EH (cell line): ENCODE measurements at regions not wholly inside any gene's neighbourhood (a gene's known extent, or its start where the extent isn't known, plus 50 kb on each side); places are given as distances from the start of the nearest gene placed in this dataset.

Experiments used
- DNase-seq: peaks from one replicate; pipeline ENCODE4 v3.0.0-alpha.2; 2015; ENCODE audit warnings: low read depth

DNA sequence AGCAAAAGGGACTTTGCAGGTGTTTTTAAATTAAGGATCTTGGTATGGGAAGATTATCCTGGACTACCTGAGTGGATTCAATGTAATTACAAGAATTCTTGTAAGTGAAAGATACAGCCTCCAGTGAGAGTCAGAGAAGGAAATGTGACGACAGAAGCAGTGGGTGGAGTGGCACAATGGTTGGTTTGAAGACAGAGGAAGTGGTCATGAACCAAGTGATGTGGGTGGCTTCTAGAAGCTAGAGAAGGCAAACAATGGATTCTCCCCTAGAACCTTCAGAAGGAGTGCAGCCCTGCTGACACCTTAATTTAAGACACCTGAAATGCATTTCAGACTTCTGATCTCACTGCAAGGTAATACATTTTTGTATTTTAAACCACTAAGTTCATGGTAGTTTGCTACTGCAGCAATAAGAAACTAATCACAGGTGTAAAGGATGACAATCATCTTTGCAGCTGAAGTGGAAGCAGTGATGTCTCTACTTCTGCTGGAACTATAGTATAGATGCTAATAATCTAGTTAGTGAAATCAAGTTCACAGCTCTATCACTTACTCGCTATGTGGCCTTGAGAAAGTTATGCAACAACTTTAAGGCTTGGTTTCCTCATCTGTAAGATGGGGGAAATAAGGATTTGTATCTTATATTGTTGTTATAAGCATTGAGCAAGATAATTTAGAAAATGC is 403.4 kb upstream of the SUCLG2 start:
- no peak for DNase-seq

DNA sequence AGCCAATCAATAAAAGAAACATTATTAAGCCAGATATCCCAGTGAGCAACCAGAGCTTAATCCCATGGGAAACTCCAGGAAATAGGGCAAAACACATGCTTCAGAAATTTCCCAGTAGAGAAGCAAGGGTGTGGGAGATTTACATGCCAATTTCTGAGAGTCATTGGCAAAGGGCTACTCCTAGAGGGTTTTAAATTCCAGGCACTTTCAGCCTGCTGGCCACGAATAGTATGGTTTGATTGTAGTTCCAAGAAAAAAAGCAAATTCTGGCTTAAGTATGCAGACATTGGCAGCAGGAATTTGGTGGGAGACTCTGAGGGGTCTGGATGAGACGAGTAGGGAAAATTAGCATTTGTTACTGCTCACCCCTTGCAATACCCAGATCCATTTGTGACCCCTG is 402.1 kb upstream of the SUCLG2 start:
- no peak for DNase-seq

DNA sequence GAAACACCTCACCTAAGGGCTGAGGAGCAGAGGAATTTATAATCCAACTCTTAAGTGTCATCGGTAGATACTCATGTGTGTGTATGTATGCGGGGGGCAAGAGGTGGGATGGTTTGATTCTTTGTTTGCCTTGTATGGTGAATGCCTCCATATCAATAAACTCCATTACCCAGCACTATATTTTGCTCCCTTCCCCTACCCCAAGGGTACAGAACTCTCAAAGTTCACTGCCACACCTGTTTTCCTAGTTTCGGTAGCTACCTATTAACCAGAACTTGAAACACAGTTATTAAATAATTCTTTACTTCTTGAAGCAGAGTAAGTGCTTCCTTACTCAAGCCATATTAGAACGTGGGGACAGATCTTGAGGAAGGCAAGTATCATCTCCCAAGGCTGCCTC is 400.8 kb upstream of the SUCLG2 start:
- no peak for DNase-seq

DNA sequence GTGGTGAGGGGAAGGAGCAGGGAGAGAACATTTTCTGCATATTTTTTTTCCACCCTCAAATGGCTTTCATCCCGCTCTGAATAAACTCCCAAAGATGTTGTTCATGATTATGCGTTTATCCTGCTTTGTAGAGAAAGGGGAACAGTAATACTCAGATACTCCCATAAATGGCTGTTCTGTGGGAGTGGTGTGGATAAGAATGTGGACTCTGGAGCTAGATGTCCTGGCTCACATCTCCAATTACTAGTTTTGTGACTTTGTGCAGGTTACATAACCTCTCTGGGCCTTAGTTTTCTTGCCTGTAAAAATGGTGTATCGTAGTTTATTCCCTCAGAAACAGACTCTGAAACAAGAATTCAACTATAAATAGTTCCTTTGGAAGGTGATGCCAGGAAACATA is 395.4 kb upstream of the SUCLG2 start:
- no peak for DNase-seq

DNA sequence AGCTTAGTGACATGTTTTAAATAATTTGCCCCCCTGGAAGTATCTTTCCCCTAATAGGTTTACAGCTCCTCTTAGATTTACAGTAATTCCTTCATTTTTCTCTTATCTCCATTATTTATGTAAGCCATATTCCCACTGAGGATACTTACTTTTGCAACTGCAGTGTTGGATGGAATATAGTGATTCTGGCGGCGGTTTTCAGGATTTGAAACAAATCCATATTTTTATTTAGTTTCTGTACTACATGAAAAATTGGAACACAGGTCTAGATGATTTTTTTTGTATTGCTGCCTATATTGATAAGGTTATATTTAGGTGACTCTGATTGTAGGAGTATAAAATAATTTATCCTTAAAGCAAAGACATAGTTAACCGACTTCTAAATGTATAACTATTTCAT is 391.6 kb upstream of the SUCLG2 start:
- no peak for DNase-seq

DNA sequence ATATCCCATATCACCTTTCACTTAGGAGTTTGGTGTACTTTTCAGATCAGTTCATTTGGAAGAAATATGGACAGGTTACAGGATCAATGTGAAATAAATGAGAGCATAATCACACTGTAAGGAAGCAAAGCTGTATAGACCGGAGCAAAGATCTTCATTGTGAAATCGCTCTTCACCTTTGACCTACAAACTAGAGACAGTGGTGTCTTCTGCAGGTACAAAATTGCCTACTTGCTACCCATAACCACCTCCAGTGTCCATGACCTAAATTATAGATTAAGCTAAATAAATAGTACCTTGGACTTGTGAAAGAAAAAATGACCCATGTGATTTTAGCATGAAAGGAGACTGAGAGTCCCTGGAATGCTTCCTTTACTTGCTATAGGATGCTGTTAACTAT is 379.5 kb upstream of the SUCLG2 start:
- DNase-seq, result no peak

DNA sequence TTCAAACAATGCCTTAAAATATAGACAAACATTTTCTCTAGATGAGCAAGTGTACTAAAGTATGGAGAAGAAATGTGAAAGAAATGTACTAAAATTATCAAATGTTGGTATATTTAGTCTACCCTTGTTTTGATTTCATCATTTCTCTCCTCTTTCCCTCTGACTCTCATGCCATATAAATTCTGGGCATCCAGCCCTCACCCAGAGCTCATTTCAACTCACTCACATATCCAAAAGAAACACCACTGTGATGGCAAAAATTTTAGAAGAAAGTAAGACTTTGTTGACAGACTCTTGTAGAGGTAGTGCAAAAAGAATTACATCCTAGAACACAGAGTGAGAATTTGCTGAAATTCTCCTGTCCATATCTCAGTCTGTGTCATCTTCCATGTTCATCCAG is 377.8 kb upstream of the SUCLG2 start:
- DNase-seq, result no peak

DNA sequence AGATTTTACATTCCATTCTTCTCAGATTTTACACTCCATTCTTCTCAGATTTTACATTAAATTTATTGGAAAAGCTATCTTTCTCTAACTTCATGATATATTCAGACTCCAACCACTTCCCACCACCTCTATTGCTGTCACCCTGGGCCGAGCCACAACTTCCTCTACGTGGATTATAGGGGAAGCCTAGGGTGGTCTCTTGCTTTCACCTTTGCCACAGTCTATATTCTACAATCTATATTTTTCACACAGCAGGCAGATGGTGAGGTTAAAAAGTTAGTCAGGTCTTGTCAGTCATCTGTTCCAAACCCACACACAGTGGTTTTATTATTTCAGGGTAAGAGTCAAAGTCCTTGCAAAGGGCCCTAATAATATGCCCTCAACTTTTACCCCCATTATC is 370.8 kb upstream of the SUCLG2 start:
- no peak for DNase-seq

DNA sequence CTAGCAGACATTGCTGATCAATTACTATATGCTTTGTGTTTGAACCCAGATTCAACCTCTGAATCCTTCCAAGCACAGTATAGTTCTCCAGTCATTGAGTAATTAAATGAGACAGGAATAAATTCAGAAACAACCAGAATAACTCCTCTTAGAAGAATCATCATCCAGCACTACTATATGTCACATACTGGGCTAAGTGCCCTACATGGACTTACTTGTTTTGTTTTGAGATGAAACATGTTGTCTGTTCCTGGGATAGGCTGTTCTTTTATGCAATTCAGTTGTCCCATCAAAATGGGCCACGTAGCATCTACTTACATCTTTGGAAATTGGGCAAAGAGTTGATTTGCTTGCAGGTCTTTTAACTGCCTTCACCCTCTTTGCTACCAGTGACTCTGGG is 365.5 kb upstream of the SUCLG2 start:
- DNase-seq, result no peak

DNA sequence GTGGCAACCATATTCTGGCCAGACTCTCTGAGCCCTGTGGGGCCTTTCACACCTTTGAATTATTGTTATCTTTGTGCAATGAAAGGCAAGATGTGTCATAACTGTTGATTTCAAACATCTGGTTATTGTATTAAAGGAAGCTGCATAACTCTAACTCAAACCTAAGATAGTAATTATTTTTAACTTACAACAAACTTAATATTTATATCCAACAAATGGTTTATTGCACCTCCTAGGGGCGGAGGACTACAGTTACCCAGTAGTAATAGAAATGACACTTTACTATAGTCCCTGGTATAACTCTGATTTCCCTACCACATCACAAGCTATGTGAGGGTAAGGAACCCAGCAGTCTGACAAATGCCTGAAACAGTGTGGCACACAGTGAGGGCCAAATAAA is 363.9 kb upstream of the SUCLG2 start:
- DNase-seq, result no peak

DNA sequence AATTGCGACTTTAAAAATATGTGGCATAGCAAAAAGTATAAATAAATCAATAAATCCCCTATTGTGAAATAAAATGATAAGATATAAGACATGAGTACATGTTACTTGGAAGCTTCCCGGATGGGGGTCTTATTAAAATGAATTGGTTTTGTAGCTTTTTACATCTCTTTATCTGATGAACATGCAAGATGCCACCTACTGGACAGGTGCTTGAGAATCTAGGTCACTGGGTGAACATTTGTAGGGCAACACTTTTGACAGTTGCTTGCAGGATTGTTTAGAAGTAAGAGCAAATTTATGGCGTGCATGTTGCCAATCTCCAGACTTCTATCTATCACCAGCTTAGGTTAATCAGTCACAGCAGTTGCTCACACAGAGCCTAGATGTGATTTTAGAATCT is 362.7 kb upstream of the SUCLG2 start:
- DNase-seq, result no peak

DNA sequence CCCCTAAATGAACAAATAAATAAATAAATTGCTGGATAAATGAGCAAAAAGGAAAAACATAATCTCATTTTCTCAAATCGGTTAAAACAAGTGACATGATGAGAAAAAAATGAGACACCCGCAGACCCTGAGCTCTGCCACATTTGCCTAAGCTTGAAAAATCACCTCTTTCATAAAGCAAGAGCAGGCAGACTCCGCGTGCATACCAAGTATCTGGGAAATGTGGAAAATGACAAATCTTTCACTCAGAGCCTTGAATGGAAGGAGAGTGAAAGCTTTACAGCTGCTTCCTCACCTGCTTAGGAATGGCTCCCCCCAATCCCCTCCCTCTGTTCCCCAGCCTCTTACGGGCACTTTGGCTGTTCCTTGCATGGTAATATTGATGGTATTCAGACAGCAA is 355.5 kb upstream of the SUCLG2 start:
- no peak for DNase-seq

DNA sequence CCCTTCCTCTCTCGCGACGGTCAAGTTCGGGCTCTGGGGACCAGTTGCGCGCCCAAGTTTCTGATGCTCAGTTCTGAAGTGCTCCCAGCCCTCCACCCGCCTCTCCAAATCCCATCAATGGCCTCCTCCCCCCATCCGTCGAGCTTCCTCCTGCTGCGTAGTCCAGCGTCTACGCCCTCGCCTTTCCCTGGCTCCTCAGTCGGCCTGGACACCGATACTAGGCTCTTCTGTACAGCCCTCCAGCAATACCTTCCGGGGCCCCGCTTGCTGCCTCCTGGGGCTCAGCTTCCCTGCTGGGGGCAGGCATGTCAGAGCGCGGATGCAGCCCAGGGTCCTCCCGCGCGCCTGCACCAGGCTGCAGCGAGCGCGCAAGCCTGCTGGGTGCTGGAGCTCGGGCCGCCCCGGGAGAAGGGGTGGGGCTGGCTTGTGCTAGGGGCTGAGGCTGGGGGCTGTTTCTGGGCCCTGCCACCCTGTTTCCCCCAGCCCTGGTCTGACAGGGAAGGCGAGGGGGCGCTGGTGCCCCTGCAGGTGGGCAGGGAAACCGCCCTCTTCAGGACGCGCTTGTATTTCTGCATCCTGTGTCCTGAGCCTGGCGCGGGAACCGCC is 353.3 kb upstream of the SUCLG2 start:
- no peak for DNase-seq

DNA sequence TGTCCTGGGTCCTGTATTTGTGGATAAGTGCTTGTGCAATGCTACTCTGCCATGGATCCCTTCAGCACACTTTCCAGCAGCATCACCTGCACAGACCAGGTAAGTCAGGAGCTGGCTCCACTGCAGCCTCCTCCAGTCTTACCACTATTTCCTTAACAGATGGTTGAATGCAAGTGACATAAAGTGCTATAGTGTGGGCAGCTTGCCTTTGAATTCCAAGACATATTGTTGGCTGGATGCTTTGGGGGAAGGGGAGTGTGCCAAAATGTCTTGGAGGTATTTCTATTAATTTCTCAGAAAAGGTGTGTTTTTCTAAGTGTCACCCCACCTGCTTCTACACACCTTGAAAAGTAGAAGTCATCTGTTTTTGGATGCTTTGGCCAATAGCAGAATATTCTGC is 352.2 kb upstream of the SUCLG2 start:
- DNase-seq, result no peak

DNA sequence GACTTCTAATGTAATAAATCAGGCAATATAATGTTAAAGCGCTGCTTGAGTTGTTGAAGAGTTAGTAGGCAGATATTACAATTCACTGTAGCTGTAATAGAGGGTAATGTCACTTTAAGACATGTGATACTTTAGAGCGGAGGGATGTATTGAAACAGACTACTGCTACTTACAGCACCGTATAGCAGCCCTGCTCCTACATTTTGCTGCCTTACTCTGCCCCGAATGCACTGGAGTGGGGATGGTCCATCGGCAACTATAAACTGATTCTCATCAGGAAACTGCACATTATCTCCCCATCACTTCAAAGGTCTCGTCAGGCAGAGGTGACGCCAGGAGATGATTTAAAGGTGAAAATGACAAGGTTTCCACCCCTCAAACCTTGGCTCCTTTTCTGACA is 349.7 kb upstream of the SUCLG2 start:
- no peak for DNase-seq

DNA sequence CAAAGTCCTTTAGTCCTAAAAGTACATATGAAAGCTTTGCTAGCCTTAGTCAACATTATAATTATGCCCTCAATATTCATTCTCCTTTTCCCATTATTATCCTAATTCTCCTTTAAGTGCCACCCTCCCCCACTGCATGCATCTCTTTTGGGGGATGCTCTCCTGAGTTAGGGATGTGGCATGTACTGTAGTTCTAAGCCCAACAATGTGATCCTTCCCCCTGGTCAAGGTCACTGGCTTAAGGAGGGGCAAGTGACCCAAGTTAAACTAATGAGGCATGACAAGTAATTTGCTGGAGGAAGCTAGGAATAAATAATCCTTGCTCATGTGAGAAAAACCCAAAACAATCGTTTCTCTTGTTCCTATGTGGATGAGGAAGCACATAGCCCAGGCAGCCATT is 343.9 kb upstream of the SUCLG2 start:
- no peak for DNase-seq

DNA sequence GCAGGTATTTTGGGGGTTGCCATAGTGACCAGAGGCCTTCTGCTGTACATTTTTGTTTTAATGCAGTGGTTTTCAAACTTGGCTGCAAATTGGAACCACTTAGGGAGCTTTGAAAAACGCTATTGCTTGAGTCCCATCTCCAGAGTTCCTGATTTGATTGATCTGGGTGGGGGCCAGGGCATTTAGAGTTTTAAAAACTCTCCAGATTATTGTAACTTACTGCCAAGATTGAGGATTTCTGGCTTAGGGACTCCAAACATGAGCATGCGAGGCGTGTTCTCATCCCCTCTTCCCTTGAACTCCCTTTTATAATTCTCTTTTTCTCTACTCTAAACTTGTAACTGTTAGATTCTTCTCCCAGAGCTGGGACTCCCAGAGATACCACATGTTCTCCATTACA is 340.8 kb upstream of the SUCLG2 start:
- no peak for DNase-seq

DNA sequence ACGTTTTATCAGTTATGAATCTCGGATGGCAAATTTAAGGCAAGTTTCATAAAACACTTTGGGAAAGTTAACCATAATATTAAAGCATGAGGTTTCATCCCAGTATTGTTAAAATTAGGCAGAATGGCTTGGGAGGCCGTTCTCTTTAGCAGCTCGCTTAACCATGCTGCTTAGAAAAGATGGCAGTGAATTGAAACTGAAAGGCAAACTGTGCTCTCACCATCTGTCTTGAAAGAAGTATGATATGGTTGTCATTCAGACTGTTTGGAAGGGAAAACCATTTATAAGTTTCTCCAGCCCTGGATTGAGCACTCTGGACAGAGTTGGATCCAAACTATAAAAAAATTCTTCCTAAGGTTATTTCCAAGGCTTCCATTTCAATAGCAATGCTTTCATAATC is 332.3 kb upstream of the SUCLG2 start:
- no peak for DNase-seq

DNA sequence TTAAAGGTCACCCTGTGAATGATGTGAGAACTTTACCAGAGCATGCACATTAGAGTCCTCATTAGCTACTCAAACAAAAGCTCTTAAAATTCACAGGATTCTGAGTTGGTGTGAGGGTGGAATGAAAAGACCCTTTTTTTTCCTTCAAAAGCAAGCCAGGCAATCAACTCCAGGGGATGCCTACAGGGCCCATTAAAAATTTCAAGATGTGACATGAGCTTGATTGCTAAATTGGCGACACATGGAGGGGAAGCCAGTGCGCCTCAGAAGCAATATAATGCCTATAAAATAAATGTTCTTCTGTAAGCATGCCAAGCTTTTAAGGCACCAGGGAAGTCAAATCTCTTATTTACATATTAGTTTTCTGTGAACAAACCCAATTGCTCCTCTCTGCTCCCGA is 328.8 kb upstream of the SUCLG2 start:
- DNase-seq, result no peak

DNA sequence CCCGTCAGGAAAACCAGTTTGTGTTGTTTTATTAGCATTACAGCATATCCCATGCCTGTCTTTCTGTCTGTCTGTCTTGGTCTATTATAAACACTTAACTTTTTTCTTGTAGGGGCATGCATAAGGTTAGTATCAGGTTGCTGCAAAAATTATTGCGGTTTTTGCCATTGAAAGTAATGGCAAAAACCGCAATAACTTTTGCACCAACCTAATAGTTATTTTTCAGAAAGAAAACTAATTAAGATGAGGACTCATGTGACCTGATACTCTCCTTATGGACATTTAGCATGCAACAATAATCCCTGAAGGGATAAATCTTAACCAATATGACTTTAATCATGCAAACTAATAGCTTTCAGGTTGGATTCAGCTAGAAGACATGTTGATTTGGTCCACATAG is 326.7 kb upstream of the SUCLG2 start:
- no peak for DNase-seq

DNA sequence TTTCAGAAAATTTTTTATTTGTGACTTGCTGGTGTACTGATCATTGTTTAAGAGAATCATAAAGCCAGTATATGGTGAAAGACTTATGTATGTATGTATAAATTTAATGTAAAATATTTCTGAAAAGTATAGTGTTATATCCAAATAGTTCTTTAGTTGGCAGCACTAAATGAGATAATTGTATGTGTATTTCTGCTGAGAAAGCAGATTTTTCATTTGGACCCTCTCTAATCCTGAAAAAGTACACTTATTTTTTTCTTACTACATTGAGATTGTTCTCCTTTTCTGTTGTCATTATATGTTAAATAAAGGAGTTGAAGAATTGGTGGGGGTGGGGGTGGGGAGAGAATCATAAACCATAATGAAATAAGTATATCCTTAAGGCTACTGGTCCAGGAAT is 324.9 kb upstream of the SUCLG2 start:
- DNase-seq, result no peak

DNA sequence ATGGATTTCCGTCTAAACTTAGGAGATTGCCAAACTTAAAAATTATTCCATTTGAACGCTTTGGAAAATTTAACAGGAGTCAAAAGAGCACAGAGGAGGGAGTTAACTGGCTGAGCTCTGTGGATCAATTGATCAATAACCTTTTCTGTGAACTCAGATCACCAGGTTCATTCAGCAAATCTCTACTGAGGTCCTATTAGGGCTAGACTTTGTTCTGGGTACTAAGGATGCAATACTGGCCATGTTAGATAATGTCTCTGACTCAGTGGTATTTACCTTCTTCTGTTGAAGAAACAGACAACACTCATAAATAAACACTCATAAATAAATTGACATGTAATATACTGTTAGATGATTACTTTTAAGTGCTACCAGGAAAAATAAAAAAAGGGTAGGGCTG is 323.4 kb upstream of the SUCLG2 start:
- no peak for DNase-seq

DNA sequence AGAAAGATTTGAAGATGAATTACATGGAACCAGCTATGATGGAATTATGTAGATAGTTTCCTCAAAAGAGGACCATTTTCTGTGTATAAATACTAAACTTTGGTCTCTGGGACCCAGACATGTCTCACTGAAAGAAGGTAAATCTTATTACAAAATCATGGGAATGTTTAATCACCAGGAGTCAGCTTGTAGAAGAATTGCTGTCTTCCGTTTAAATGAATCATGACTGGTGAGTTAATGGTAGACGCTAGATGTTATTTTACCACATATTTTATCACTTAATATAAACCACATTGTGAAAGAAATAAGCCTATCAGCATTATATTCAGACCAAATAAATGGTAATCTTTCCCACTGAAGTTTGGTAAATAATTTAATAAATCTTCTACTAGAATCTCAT is 322.3 kb upstream of the SUCLG2 start:
- no peak for DNase-seq

DNA sequence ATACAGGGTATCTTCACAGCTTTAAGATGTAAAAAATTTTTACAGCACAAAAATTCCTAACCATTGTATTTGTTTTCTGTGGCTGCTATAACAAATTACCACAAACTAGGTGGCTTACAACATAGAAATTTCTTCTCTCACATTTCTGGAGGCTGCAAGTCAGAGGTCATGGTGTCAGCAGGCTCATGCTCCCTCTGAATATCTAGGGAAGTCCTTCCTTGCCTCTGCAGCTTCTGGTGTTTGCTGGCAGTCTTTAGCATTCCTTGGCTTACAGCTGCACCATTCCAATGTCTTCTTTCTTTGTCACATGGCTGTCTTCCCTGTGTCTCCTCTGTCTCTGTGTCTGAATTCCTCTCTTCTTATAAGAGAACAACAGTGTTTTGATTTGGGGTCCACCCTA is 310.2 kb upstream of the SUCLG2 start:
- DNase-seq, result no peak

DNA sequence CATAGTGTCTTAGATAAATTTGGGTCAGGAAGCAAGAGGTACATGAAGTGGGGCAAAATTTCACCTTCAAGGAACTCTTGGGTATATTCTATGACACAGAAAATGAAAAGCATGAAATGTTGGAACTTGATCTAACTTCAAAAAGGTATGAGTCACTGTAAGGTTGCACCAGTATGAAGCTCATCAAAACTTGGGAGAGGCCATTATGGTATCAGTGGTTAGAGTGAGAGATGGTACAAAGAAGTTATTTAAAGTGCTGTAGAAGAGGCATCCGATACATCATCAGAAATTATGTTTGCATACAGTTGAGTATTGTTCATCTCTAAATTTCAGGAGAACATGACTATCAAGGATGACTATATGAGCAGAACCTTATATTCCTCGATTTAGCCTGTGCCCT is 302.9 kb upstream of the SUCLG2 start:
- DNase-seq, result no peak
